GM12878 (cell line): ENCODE measurements at regions not wholly inside any gene's neighbourhood (a gene's known extent, or its start where the extent isn't known, plus 50 kb on each side); places are given as distances from the start of the nearest gene placed in this dataset.

Source experiments
- CTCF ChIP-seq, 3 experiments: IDR thresholded peaks in 2 of 3; conservative IDR thresholded peaks in 1 of 3; 2 replicates each; pipeline ENCODE4 v1.5.1; 2011; ENCODE audit warnings: low read depth in 3 of 3, low read length in 3 of 3, mild to moderate bottlenecking in 3 of 3, control low read depth in 2 of 3, moderate library complexity in 2 of 3, inconsistent platforms in 1 of 3, mixed read lengths in 1 of 3; ENCODE audit not compliant: control insufficient read depth in 2 of 3, insufficient read depth in 1 of 3; ENCODE audit errors: extremely low read depth in 1 of 3
- GABPA ChIP-seq: IDR thresholded peaks from 2 replicates; pipeline ENCODE4 v1.6.1; 2014; ENCODE audit warnings: antibody characterized with exemption, low read depth, mild to moderate bottlenecking, inconsistent platforms
- MEF2A ChIP-seq: IDR thresholded peaks from 2 replicates; pipeline ENCODE4 v1.6.1; 2011; ENCODE audit warnings: low read depth, mild to moderate bottlenecking, low read length, moderate library complexity; ENCODE audit not compliant: insufficient read depth
- POLR2AphosphoS5 ChIP-seq: IDR thresholded peaks from 2 replicates; pipeline ENCODE4 v1.6.1; 2011; ENCODE audit warnings: mild to moderate bottlenecking, low read length, inconsistent platforms

GRCh38 chr3:40969341-40969740 is 230.0 kb upstream of the CTNNB1 start:
- TF ChIP-seq CTCF (IDR thresholded peaks at IDR 0.05 in 2 of 3, conservative IDR thresholded peaks at IDR 0.05 in 1 of 3; ENCODE audit: control insufficient read depth in 2 of 3, extremely low read depth in 1 of 3, insufficient read depth in 1 of 3, low read depth in 3 of 3, low read length in 3 of 3) = no peak
- no peak for TF ChIP-seq POLR2AphosphoS5
- no peak for TF ChIP-seq GABPA
- no peak for TF ChIP-seq MEF2A
